HG03342 (cell line): ENCODE measurements at regions not wholly inside any gene's neighbourhood (a gene's known extent, or its start where the extent isn't known, plus 50 kb on each side); places are given as distances from the start of the nearest gene placed in this dataset.
"Not testable (repeated sequence)": the region's sequence is repeated elsewhere in the genome, so short reads cannot be mapped to it uniquely, and the experiment has no call there.

Source experiments
- ATAC-seq: cut with Tn5 transposase; IDR thresholded peaks from one replicate; pipeline ENCODE4 v1.9.1; 2021; ENCODE audit warnings: mild to moderate bottlenecking, moderate library complexity; ENCODE audit not compliant: unreplicated experiment

- no peak for ATAC-seq
Observed at GRCh38 chr18:46179306-46179705, 75.1 kb downstream of the HAUS1 start.

- no peak for ATAC-seq
Observed at GRCh38 chr18:46182633-46183358, 78.6 kb downstream of the HAUS1 start.

- not testable (repeated sequence) for ATAC-seq
Observed at GRCh38 chr18:46184296-46184695, 80.1 kb downstream of the HAUS1 start.

- no peak for ATAC-seq
Observed at GRCh38 chr18:46184727-46185126, 80.5 kb downstream of the HAUS1 start.

GRCh38 chr18:46190667-46191066 lies 86.5 kb downstream of the HAUS1 start:
- ATAC-seq, result no peak

- ATAC-seq, result no peak
Observed at GRCh38 chr18:46196627-46197243, 92.5 kb downstream of the HAUS1 start.

- no peak for ATAC-seq
Observed at GRCh38 chr18:46199515-46200147, 95.4 kb downstream of the HAUS1 start.

GRCh38 chr18:46200178-46201055 lies 96.2 kb downstream of the HAUS1 start:
- not testable (repeated sequence) for ATAC-seq

GRCh38 chr18:46204143-46204542 lies 100.0 kb downstream of the HAUS1 start:
- ATAC-seq, result no peak

- no peak for ATAC-seq
Observed at GRCh38 chr18:46207985-46208384, 103.8 kb downstream of the HAUS1 start.

- no peak for ATAC-seq
Observed at GRCh38 chr18:46209161-46209560, 105.0 kb downstream of the HAUS1 start.

- no peak for ATAC-seq
Observed at GRCh38 chr18:46211816-46212215, 107.6 kb downstream of the HAUS1 start.

GRCh38 chr18:46212398-46212797 lies 108.2 kb downstream of the HAUS1 start:
- ATAC-seq, result no peak

GRCh38 chr18:46213295-46213694 lies 109.1 kb downstream of the HAUS1 start:
- ATAC-seq, result no peak

- ATAC-seq, result no peak
Observed at GRCh38 chr18:46214435-46214834, 110.2 kb downstream of the HAUS1 start.

- no peak for ATAC-seq
Observed at GRCh38 chr18:46215902-46216723, 111.9 kb downstream of the HAUS1 start.

- no peak for ATAC-seq
Observed at GRCh38 chr18:46220116-46220515, 115.9 kb downstream of the HAUS1 start.

GRCh38 chr18:46222093-46222492 lies 117.9 kb downstream of the HAUS1 start:
- ATAC-seq, result no peak

- no peak for ATAC-seq
Observed at GRCh38 chr18:46222710-46223360, 118.7 kb downstream of the HAUS1 start.
